IMR-90 (cell line): ENCODE measurements at regions not wholly inside any gene's neighbourhood (a gene's known extent, or its start where the extent isn't known, plus 50 kb on each side); places are given as distances from the start of the nearest gene placed in this dataset.

Experiments
- ATAC-seq: fragments of 200-7000 bp; cut with Tn5 transposase; 2 replicates; pipeline ENCODE4 v1.9.1; 2020; ENCODE audit warnings: low read depth, mild to moderate bottlenecking, moderate library complexity
- BruUV-seq: library from RNA; stranded (reverse); fragments of 400-500 nt; replicated peaks from 2 replicates; lab custom pipeline; 2021; lab: Mats Ljungman, UMichigan
- CTCF ChIA-PET: fragments of 300-600 bp; formaldehyde crosslinking; extraction: SDS; loops from one replicate; lab custom pipeline; 2021; ENCODE audit warnings: antibody characterized with exemption; lab: Yijun Ruan, JAX
- POLR2A ChIA-PET: fragments of 300-600 bp; sonication (Branson Sonifier 250); formaldehyde crosslinking; loops from one replicate; lab custom pipeline; 2022; ENCODE audit warnings: antibody characterized with exemption; ENCODE audit not compliant: unreplicated experiment; lab: Charles Lee
- DNase-seq: peaks from one replicate; pipeline ENCODE4 v3.0.0; 2013
- H2AFZ ChIP-seq: replicated peaks from 2 replicates; pipeline ENCODE3; 2013; ENCODE audit warnings: low read length, mild to moderate bottlenecking; ENCODE audit not compliant: poor library complexity
- H2AK5ac ChIP-seq: 2 replicates; pipeline ENCODE4 v1.6.1; 2013; ENCODE audit warnings: low read depth, low read length, inconsistent platforms
- H2AK9ac ChIP-seq: replicated peaks from 2 replicates; pipeline ENCODE3; 2013; ENCODE audit warnings: mild to moderate bottlenecking, low read depth, low read length, moderate library complexity; ENCODE audit not compliant: poor library complexity
- H2BK120ac ChIP-seq: 2 replicates; pipeline ENCODE4 v1.6.1; 2013; ENCODE audit warnings: low read depth, low read length, inconsistent platforms
- H2BK15ac ChIP-seq: 3 replicates; pipeline ENCODE4 v1.6.1; 2013; ENCODE audit warnings: low read depth, low read length, inconsistent platforms
- H2BK20ac ChIP-seq: 2 replicates; pipeline ENCODE4 v1.6.1; 2013; ENCODE audit warnings: low read depth, mild to moderate bottlenecking, inconsistent platforms, low read length, moderate library complexity
- H2BK5ac ChIP-seq: 2 replicates; pipeline ENCODE4 v1.6.1; 2013; ENCODE audit warnings: mild to moderate bottlenecking, low read depth, low read length, inconsistent platforms; ENCODE audit not compliant: poor library complexity, severe bottlenecking
- H3K14ac ChIP-seq: replicated peaks from 2 replicates; pipeline ENCODE4 v1.6.1; 2013; ENCODE audit warnings: low read depth, low read length, inconsistent platforms
- H3K18ac ChIP-seq: 2 replicates; pipeline ENCODE4 v1.6.1; 2013; ENCODE audit warnings: low read depth, low read length, control low read depth
- H3K23ac ChIP-seq: 2 replicates; pipeline ENCODE4 v1.6.1; 2013; ENCODE audit warnings: low read depth, low read length, inconsistent platforms
- H3K27ac ChIP-seq: 2 replicates; pipeline ENCODE4 v1.5.1; 2013; ENCODE audit warnings: mild to moderate bottlenecking, control low read depth, low read length; ENCODE audit not compliant: insufficient read depth
- H3K27me3 ChIP-seq: 2 replicates; pipeline ENCODE4 v1.6.1; 2013; ENCODE audit warnings: low read length; ENCODE audit not compliant: control insufficient read depth, insufficient read depth
- H3K36me3 ChIP-seq: 2 replicates; pipeline ENCODE4 v1.6.1; 2013; ENCODE audit warnings: low read length, mixed read lengths; ENCODE audit not compliant: control insufficient read depth, insufficient read depth
- H3K4ac ChIP-seq: 2 replicates; pipeline ENCODE4 v1.6.1; 2013; ENCODE audit warnings: low read depth, low read length, inconsistent platforms
- H3K4me1 ChIP-seq: 2 replicates; pipeline ENCODE4 v1.6.1; 2013; ENCODE audit warnings: low read length, mixed read lengths; ENCODE audit not compliant: control insufficient read depth, insufficient read depth
- H3K4me2 ChIP-seq: 2 replicates; pipeline ENCODE4 v1.6.1; 2013; ENCODE audit warnings: low read depth, mild to moderate bottlenecking, control low read depth, low read length, moderate library complexity
- H3K4me3 ChIP-seq: 2 replicates; pipeline ENCODE4 v1.5.1; 2013; ENCODE audit warnings: low read depth, mild to moderate bottlenecking, control low read depth, low read length, moderate library complexity; ENCODE audit not compliant: insufficient read depth
- H3K56ac ChIP-seq: 2 replicates; pipeline ENCODE4 v1.6.1; 2013; ENCODE audit warnings: low read length, inconsistent platforms; ENCODE audit not compliant: insufficient read depth; ENCODE audit errors: extremely low read depth
- H3K79me1 ChIP-seq, 2 experiments: 2 replicates each; pipeline ENCODE4 v1.6.1; 2013; ENCODE audit warnings: low read length in 2 of 2, inconsistent platforms in 1 of 2, low read depth in 1 of 2
- H3K9ac ChIP-seq: 2 replicates; pipeline ENCODE4 v1.6.1; 2013; ENCODE audit warnings: low read depth, low read length, control low read depth
- H3K9me1 ChIP-seq: 2 replicates; pipeline ENCODE4 v1.6.1; 2013; ENCODE audit warnings: low read length, inconsistent platforms; ENCODE audit not compliant: insufficient read depth
- H3K9me3 ChIP-seq: 2 replicates; pipeline ENCODE4 v1.6.1; 2013; ENCODE audit warnings: low read length; ENCODE audit not compliant: control insufficient read depth, insufficient read depth
- H4K20me1 ChIP-seq: 2 replicates; pipeline ENCODE4 v1.6.1; 2013; ENCODE audit warnings: low read length, inconsistent platforms; ENCODE audit not compliant: insufficient read depth
- H4K5ac ChIP-seq: 2 replicates; pipeline ENCODE4 v1.6.1; 2013; ENCODE audit warnings: mild to moderate bottlenecking, low read depth, low read length, control low read depth
- H4K8ac ChIP-seq, 2 experiments: 2 replicates each; pipeline ENCODE4 v1.6.1; 2013; ENCODE audit warnings: low read depth in 2 of 2, low read length in 2 of 2, control low read depth in 1 of 2, inconsistent platforms in 1 of 2
- H4K91ac ChIP-seq: 2 replicates; pipeline ENCODE4 v1.6.1; 2013; ENCODE audit warnings: low read depth, low read length, inconsistent platforms; ENCODE audit not compliant: insufficient read depth
- POLR2A ChIP-seq: IDR thresholded peaks from 2 replicates; pipeline ENCODE4 v1.6.1; 2012; ENCODE audit warnings: mild to moderate bottlenecking, low read depth, low read length
- RAD21 ChIP-seq: IDR thresholded peaks from 2 replicates; pipeline ENCODE4 v1.6.1; 2012; ENCODE audit warnings: low read length, improper control_type of control experiment
- RFX5 ChIP-seq: IDR thresholded peaks from 2 replicates; pipeline ENCODE4 v1.8.0; 2012; ENCODE audit warnings: low read depth, mild to moderate bottlenecking, low read length, moderate library complexity
- SMC3 ChIP-seq: fragments of 150-350 bp; IDR thresholded peaks from 2 replicates; pipeline ENCODE4 v1.6.1; 2016; ENCODE audit warnings: low read depth, mild to moderate bottlenecking, antibody characterized with exemption, low read length, moderate library complexity
- WGBS, 2 experiments: methylation state at CpG; one replicate each; pipeline versions ENCODE4 v1.1.5 to v1.1.7; 2013; ENCODE audit warnings: missing lambda C conversion rate in 2 of 2; ENCODE audit not compliant: insufficient read length in 1 of 2; ENCODE audit errors: extremely low coverage in 2 of 2; 5-methylcytosine and 5-hydroxymethylcytosine counted together
- dilution Hi-C: fragments of 300-500 bp; cut with HindIII; formaldehyde crosslinking; loops from one replicate; pipeline ENCODE4 v1.14.3; 2018; ENCODE audit warnings: low sequenced_read_pairs; ENCODE audit not compliant: unreplicated experiment
- in situ Hi-C: fragments of 300-500 bp; cut with MboI; formaldehyde crosslinking; loops from 3 replicates; pipeline ENCODE4 v1.14.3; 2019; ENCODE audit warnings: low sequenced_read_pairs, inconsistent platforms, mixed read lengths
- intact Hi-C: fragments of 100-400 bp; cut with micrococcal nuclease; formaldehyde crosslinking; loops from 2 replicates; pipeline ENCODE4 v1.10.0; 2022

- Histone ChIP-seq H3K9ac (no peak overlapping the region), H3K36me3 (no peaks in the 10 kb centered on the region), H3K14ac (no peak overlapping the region), H3K27ac (no peak overlapping the region), H4K5ac (no peak overlapping the region), H2AK5ac (no peak overlapping the region), H2BK120ac (no peak overlapping the region), H3K4me2 (no peak overlapping the region), H2BK15ac (no peak overlapping the region), H3K4me1 (no peaks in the 10 kb centered on the region), H3K9me1 (no peaks in the 10 kb centered on the region), H3K9me3 (no peaks in the 10 kb centered on the region), H2BK20ac (no peak overlapping the region), H3K27me3 (peaks cover 4% of the 10 kb centered on the region), H2AFZ (no peak overlapping the region), H3K4ac (no peak overlapping the region), H3K79me1 (no peaks in the 10 kb centered on the region), H3K18ac (no peak overlapping the region), H3K4me3 (no peak overlapping the region), H2AK9ac (no peak overlapping the region), H3K56ac (no peak overlapping the region), H4K91ac (no peak overlapping the region), H4K20me1 (no peaks in the 10 kb centered on the region), H4K8ac (no peak overlapping the region), H3K23ac (no peak overlapping the region), H2BK5ac (no peak overlapping the region)
- TF ChIP-seq RFX5 (no peak), POLR2A (no peak), SMC3 (no peak), RAD21 (no peak)
- ATAC-seq (no peak), DNase-seq (no peak)
- ChIA-PET POLR2A (no interaction called here), CTCF (interaction anchor here (0.5 kb wide), 1 partner anchor 320 kb away, joined by 5 read pairs; no protein-coding TSS in a partner anchor)
- in situ Hi-C loops (loop anchor here (10.0 kb wide), 1 partner anchor 735 kb away; the partner anchor contains the start of genes HOXD12 and HOXD13), dilution Hi-C loops (no loop called here), intact Hi-C loops (no loop called here)
- no TSS peak for BruUV-seq
- WGBS, 2 experiments, result no CpG with 5 or more reads among the region's 3 CpGs
Measured at GRCh38 chr2:175359710-175360109, 178.2 kb upstream of the ATP5MC3 start.
